ENCODE measurements at regions not wholly inside any gene's neighbourhood (a gene's known extent, or its start where the extent isn't known, plus 50 kb on each side); places are given as distances from the start of the nearest gene placed in this dataset.

GRCh38 chr5:6194261-6194875 is 184.0 kb downstream of the MED10 start:
- DNase-seq: no peak

GRCh38 chr5:6193310-6193709 is 185.0 kb downstream of the MED10 start:
- no peak for DNase-seq

- DNase-seq: no peak
These were observed 187.5 kb downstream of the MED10 start for GRCh38 chr5:6190838-6191237.

- DNase-seq: no peak
These were observed 189.4 kb downstream of the MED10 start for GRCh38 chr5:6188976-6189375.

- no peak for DNase-seq
These were observed 190.0 kb downstream of the MED10 start for GRCh38 chr5:6188344-6188743.

GRCh38 chr5:6187501-6187900 is 190.8 kb downstream of the MED10 start:
- no peak for DNase-seq

GRCh38 chr5:6185574-6185973 is 192.8 kb downstream of the MED10 start:
- no peak for DNase-seq

- DNase-seq: no peak
These were observed 193.9 kb downstream of the MED10 start for GRCh38 chr5:6184481-6184880.

- no peak for DNase-seq
These were observed 194.7 kb downstream of the MED10 start for GRCh38 chr5:6183391-6184390.

- no peak for DNase-seq
These were observed 196.0 kb downstream of the MED10 start for GRCh38 chr5:6182271-6182815.

- DNase-seq: no peak
These were observed 196.5 kb downstream of the MED10 start for GRCh38 chr5:6181871-6182270.

- DNase-seq: no peak
These were observed 197.1 kb downstream of the MED10 start for GRCh38 chr5:6181147-6181729.

- DNase-seq: no peak
These were observed 198.0 kb downstream of the MED10 start for GRCh38 chr5:6180231-6180872.

GRCh38 chr5:6178846-6179532 is 199.4 kb downstream of the MED10 start:
- DNase-seq: no peak

GRCh38 chr5:6177926-6178325 is 200.4 kb downstream of the MED10 start:
- no peak for DNase-seq

GRCh38 chr5:6176102-6176693 is 202.1 kb downstream of the MED10 start:
- no peak for DNase-seq

GRCh38 chr5:6175172-6175854 is 203.0 kb downstream of the MED10 start:
- DNase-seq: no peak

- DNase-seq: no peak
These were observed 208.7 kb downstream of the MED10 start for GRCh38 chr5:6169660-6170059.

GRCh38 chr5:6166698-6167394 is 211.5 kb downstream of the MED10 start:
- no peak for DNase-seq

- DNase-seq: no peak
These were observed 214.4 kb downstream of the MED10 start for GRCh38 chr5:6163913-6164312.
